ENCODE measurements at regions not wholly inside any gene's neighbourhood (a gene's known extent, or its start where the extent isn't known, plus 50 kb on each side); places are given as distances from the start of the nearest gene placed in this dataset.

- TF ChIP-seq GATA2 (IDR thresholded peaks at IDR 0.05; ENCODE audit: low read depth, low read length) (no peak), GATA3 (IDR thresholded peaks at IDR 0.05; ENCODE audit: low read depth, low read length) (no peak)
These were observed 394.8 kb downstream of the SI start for GRCh38 chr3:164683489-164683888.

GRCh38 chr3:164679245-164679644 is 399.1 kb downstream of the SI start:
- TF ChIP-seq GATA3 (IDR thresholded peaks at IDR 0.05; ENCODE audit: low read depth, low read length) (no peak), GATA2 (IDR thresholded peaks at IDR 0.05; ENCODE audit: low read depth, low read length) (no peak)

- no peak for TF ChIP-seq GATA2 (IDR thresholded peaks at IDR 0.05; ENCODE audit: low read depth, low read length)
- no peak for TF ChIP-seq GATA3 (IDR thresholded peaks at IDR 0.05; ENCODE audit: low read depth, low read length)
These were observed 401.0 kb downstream of the SI start for GRCh38 chr3:164677317-164677716.

GRCh38 chr3:164673738-164674137 is 404.6 kb downstream of the SI start:
- no peak for TF ChIP-seq GATA2 (IDR thresholded peaks at IDR 0.05; ENCODE audit: low read depth, low read length)
- TF ChIP-seq GATA3 (IDR thresholded peaks at IDR 0.05; ENCODE audit: low read depth, low read length): no peak

- TF ChIP-seq GATA3 (IDR thresholded peaks at IDR 0.05; ENCODE audit: low read depth, low read length): no peak
- no peak for TF ChIP-seq GATA2 (IDR thresholded peaks at IDR 0.05; ENCODE audit: low read depth, low read length)
These were observed 420.2 kb downstream of the SI start for GRCh38 chr3:164658125-164658524.

- TF ChIP-seq GATA3 (IDR thresholded peaks at IDR 0.05; ENCODE audit: low read depth, low read length): no peak
- TF ChIP-seq GATA2 (IDR thresholded peaks at IDR 0.05; ENCODE audit: low read depth, low read length): no peak
These were observed 420.7 kb downstream of the SI start for GRCh38 chr3:164657631-164658030.

- no peak for TF ChIP-seq GATA2 (IDR thresholded peaks at IDR 0.05; ENCODE audit: low read depth, low read length)
These were observed 422.8 kb downstream of the SI start for GRCh38 chr3:164655462-164655861.

- TF ChIP-seq GATA3 (IDR thresholded peaks at IDR 0.05; ENCODE audit: low read depth, low read length): no peak
- no peak for TF ChIP-seq GATA2 (IDR thresholded peaks at IDR 0.05; ENCODE audit: low read depth, low read length)
These were observed 437.2 kb downstream of the SI start for GRCh38 chr3:164641071-164641470.

GRCh38 chr3:164640591-164640990 is 437.7 kb downstream of the SI start:
- no peak for TF ChIP-seq GATA2 (IDR thresholded peaks at IDR 0.05; ENCODE audit: low read depth, low read length)
- TF ChIP-seq GATA3 (IDR thresholded peaks at IDR 0.05; ENCODE audit: low read depth, low read length): no peak

GRCh38 chr3:164620956-164621355 is 457.3 kb downstream of the SI start:
- TF ChIP-seq GATA3 (IDR thresholded peaks at IDR 0.05; ENCODE audit: low read depth, low read length) (no peak), GATA2 (IDR thresholded peaks at IDR 0.05; ENCODE audit: low read depth, low read length) (no peak)

- no peak for TF ChIP-seq GATA3 (IDR thresholded peaks at IDR 0.05; ENCODE audit: low read depth, low read length)
These were observed 457.9 kb downstream of the SI start for GRCh38 chr3:164620423-164620822.

- no peak for TF ChIP-seq GATA2 (IDR thresholded peaks at IDR 0.05; ENCODE audit: low read depth, low read length)
- 0 out of 2 replicates have a peak, but pooled peaks have one; percentile 15 for TF ChIP-seq GATA3 (IDR thresholded peaks at IDR 0.05; ENCODE audit: low read depth, low read length)
These were observed 465.5 kb downstream of the SI start for GRCh38 chr3:164612751-164613150.

- TF ChIP-seq GATA2 (IDR thresholded peaks at IDR 0.05; ENCODE audit: low read depth, low read length): no peak
- no peak for TF ChIP-seq GATA3 (IDR thresholded peaks at IDR 0.05; ENCODE audit: low read depth, low read length)
These were observed 469.6 kb downstream of the SI start for GRCh38 chr3:164608554-164609276.

- TF ChIP-seq GATA3 (IDR thresholded peaks at IDR 0.05; ENCODE audit: low read depth, low read length) (no peak), GATA2 (IDR thresholded peaks at IDR 0.05; ENCODE audit: low read depth, low read length) (no peak)
These were observed 473.6 kb downstream of the SI start for GRCh38 chr3:164604687-164605086.

GRCh38 chr3:164577667-164578210 is 500.6 kb downstream of the SI start:
- TF ChIP-seq GATA2 (IDR thresholded peaks at IDR 0.05; ENCODE audit: low read depth, low read length) (no peak), GATA3 (IDR thresholded peaks at IDR 0.05; ENCODE audit: low read depth, low read length) (no peak)

Measured in SH-SY5Y (cell line).